Esophagus (tissue), 2 donors: ENCODE measurements at regions not wholly inside any gene's neighbourhood (a gene's known extent, or its start where the extent isn't known, plus 50 kb on each side); places are given as distances from the start of the nearest gene placed in this dataset.

Experiments
- H3K27ac ChIP-seq, 2 donors: one replicate each; pipeline ENCODE4 v1.5.1; 2013; ENCODE audit warnings: low read depth in 2 of 2, mild to moderate bottlenecking in 2 of 2, inconsistent platforms in 1 of 2, low read length in 1 of 2, moderate library complexity in 1 of 2
- H3K27me3 ChIP-seq, 2 donors: one replicate each; pipeline ENCODE4 v1.6.1; 2013; ENCODE audit warnings: low read length in 2 of 2, control low read depth in 1 of 2, mild to moderate bottlenecking in 1 of 2; ENCODE audit not compliant: insufficient read depth in 2 of 2, control insufficient read depth in 1 of 2
- H3K36me3 ChIP-seq, 2 donors: one replicate each; pipeline ENCODE4 v1.6.1; 2013; ENCODE audit warnings: low read length in 1 of 2; ENCODE audit not compliant: control insufficient read depth in 2 of 2, insufficient read depth in 2 of 2
- H3K4me1 ChIP-seq, 2 donors: one replicate each; pipeline ENCODE4 v1.6.1; 2013; ENCODE audit warnings: low read length in 1 of 2; ENCODE audit not compliant: control insufficient read depth in 2 of 2, insufficient read depth in 2 of 2
- H3K4me3 ChIP-seq, 2 donors: one replicate each; pipeline ENCODE4 v1.5.1; 2013; ENCODE audit warnings: low read length in 2 of 2, mild to moderate bottlenecking in 2 of 2, low read depth in 1 of 2, moderate library complexity in 1 of 2
- H3K9me3 ChIP-seq, 2 donors: one replicate each; pipeline ENCODE4 v1.6.1; 2013; ENCODE audit warnings: mild to moderate bottlenecking in 2 of 2, low read depth in 1 of 2, low read length in 1 of 2, moderate library complexity in 1 of 2; ENCODE audit not compliant: control insufficient read depth in 2 of 2, insufficient read depth in 1 of 2
- whole genome bisulfite sequencing, 2 donors: extraction: QIAGEN DNeasy Blood & Tissue Kit; methylation state at CpG; one replicate each; pipeline ENCODE4 v1.1.7; 2013; 5-methylcytosine and 5-hydroxymethylcytosine counted together
- donor health status: healthy with polysubstance abuse.
- donor health status: Bipolar disorder and iron deficiency.

DNA sequence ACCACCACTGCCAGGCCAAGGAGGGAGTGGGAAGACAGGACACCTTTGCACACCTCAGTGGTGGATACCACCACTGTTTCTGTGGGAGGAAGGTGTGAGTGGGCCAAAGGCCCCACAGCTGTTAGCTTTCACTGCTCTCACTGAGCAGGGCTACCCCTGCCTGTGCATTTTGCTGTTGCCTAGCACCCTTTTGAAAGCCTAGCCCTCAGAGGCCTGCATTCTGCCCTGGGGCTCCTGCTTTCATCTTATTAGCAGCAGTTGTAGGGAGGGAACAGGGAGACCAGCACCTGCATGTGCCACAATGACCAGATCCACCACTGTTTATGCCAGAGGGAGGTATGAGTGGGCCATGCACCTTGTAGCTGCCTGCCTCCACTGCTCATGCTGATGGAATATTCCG is 110.9 kb upstream of the C21orf91 start:
- H3K4me1 ChIP-seq: no peaks in the 10 kb centered on the region
- WGBS, 2 donors: 77 to 94% methylated on average over 1 of the region's 1 CpG
- H3K9me3 ChIP-seq: peaks cover 0 to 2% of the 10 kb centered on the region in 2 donors
- H3K27me3 ChIP-seq: no peaks in the 10 kb centered on the region
- no peak overlapping the region for H3K27ac ChIP-seq
- no peak overlapping the region for H3K4me3 ChIP-seq
- no peaks in the 10 kb centered on the region for H3K36me3 ChIP-seq

DNA sequence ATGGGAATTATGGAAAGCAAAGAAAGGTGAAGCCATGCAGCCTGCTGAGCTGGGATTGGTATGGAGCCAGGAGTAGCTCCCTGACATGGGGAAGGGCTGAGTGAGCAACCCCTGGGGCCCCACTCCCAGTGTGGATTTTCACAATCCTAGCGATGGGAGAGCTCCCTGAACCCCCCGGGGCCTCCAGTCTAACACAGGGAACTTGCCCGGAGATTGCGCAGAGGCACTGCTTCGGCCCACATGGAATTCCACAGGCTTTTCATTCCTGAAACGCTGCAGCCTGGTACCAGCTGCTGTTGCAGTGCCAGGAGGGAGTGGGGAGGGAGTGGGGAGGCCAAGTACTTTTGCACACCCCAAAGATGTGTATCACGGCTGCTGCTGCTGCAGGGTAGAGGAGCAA is 110.4 kb upstream of the C21orf91 start:
- Histone ChIP-seq H3K4me1 (no peaks in the 10 kb centered on the region), H3K9me3 (peaks cover 0 to 2% of the 10 kb centered on the region in 2 donors), H3K4me3 (no peak overlapping the region), H3K27ac (no peak overlapping the region), H3K27me3 (no peaks in the 10 kb centered on the region), H3K36me3 (no peaks in the 10 kb centered on the region)
- 72 to 77% methylated on average over 6 to 7 of the region's 7 CpGs for WGBS, 2 donors

DNA sequence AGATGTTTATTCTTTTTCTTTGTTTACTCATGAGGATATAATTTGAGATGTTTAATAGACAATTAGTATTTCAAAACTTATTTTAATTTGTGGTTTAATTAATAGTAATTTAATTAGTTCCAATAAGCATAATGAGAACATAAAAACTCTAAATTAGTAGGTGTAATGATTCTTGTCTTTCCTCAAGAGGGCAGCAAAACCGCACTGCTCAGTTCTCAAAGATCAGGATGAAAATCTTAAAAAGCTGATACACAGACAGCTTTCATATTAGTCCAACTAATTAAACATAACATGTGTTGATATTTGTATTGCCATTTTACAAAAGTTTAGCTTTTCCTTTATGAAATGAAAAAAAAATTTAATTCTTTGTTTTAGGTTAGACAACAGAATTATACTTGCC is 106.7 kb upstream of the C21orf91 start:
- H3K9me3 ChIP-seq: peaks cover 0 to under 1% of the 10 kb centered on the region in 2 donors
- no peaks in the 10 kb centered on the region for H3K36me3 ChIP-seq
- no peak overlapping the region for H3K27ac ChIP-seq
- H3K4me3 ChIP-seq: no peak overlapping the region
- H3K4me1 ChIP-seq: no peaks in the 10 kb centered on the region
- 20 to 58% methylated on average over 1 of the region's 1 CpG for WGBS, 2 donors
- H3K27me3 ChIP-seq: no peaks in the 10 kb centered on the region

DNA sequence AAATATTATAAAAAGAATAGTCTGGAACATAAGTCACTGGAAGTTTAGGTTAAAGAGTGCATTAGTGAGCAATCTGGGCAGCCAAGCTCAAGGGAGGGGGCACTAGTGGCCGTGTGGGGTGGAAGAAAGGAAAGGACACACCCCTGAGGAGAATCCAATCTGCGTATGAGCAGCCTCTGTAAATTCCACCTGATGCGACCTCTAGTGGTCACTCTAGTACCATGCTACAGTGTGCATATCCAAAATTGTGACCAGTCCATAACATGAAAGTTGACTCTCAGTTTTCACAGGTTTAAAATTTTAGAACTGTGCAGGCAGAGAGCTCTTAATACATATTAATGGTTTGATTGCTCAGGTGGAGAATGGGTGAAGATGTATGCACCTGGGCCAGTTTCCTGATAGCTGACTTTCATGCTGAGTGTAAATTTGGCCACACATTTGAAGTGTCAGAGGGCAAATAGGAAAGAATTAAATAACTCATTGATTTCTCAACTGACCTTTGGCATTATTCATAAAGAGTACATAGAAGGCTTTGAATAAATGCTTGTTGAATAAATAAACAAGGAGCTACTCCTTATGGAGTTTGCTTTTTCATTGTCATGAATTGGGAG is 105.9 kb upstream of the C21orf91 start:
- H3K4me3 ChIP-seq: no peak overlapping the region
- H3K9me3 ChIP-seq: no peaks in the 10 kb centered on the region
- WGBS, 2 donors: 0% methylated on average over 3 of the region's 3 CpGs
- H3K27ac ChIP-seq: no peak overlapping the region
- H3K36me3 ChIP-seq: no peaks in the 10 kb centered on the region
- no peaks in the 10 kb centered on the region for H3K4me1 ChIP-seq
- H3K27me3 ChIP-seq: no peaks in the 10 kb centered on the region

DNA sequence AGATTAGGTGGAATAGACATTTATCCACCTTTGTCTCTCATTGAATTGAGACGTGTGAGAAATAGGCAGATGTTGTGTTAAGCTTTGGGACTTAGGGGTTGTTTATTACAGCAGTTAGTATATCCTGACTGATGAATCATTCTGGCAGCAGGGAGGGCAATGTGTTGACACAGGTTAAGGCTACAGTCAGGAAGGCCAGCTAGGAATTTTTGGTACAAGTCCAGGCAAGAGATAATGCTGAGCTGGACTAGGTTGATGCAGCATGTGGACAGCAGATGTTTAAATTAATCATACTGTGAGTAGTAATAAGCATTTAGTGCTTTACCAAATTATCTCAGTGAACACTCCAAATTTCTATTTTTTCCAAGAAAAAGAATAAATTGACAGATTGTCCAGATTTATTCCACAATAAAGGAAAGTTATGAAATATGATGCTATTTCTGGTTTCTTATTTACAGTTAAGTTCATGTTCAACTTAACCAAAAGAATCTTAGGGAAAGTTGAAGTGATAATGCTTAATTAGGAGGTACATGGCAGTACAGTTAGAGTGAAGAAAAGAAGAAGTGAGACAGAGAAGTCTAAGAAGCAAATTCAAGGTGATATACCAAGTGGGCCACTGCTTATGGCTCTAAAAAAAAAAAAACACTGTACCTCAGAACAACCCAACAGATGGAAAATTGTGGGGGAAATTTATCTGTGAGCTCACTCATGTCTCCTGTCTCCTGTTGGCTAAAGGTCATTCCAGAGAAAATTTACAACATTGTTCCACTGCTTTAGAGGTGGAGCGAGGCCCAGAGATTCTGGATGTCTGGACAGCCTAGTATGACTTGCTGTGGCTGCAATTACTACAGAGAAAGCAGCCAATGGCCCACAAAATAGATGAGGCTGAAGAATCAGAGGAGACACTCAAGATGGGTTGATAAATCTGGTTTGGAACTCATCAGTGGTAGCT is 102.7 kb upstream of the C21orf91 start:
- WGBS, 2 donors: 45 to 49% methylated on average over 2 of the region's 2 CpGs

DNA sequence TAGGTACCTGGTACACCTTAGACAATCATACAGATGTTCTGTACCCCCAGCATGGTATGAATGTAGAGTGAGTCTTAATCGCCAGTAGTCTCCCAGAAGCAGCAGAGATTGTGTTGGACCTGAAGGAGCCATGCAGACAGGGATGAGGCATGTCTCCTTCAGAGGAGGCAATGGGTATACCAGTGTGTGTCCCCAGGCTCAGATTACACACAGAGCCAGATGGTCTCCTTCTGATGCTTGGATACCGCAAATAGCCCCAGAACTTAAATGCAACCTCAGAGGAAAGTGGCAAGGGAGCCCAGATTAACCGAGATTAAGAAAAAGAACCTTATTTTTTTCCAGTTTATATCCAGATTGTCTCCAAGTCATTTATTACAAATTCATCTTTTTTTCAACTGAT is 96.8 kb upstream of the C21orf91 start:
- no peak overlapping the region for H3K27ac ChIP-seq
- 82 to 88% methylated on average over 3 of the region's 3 CpGs for WGBS, 2 donors
- peaks cover 0 to 2% of the 10 kb centered on the region in 2 donors for H3K9me3 ChIP-seq
- H3K4me3 ChIP-seq: no peak overlapping the region
- no peaks in the 10 kb centered on the region for H3K27me3 ChIP-seq
- H3K36me3 ChIP-seq: no peaks in the 10 kb centered on the region
- no peaks in the 10 kb centered on the region for H3K4me1 ChIP-seq

More for the DNA sequence above, 102.7 kb upstream of the C21orf91 start:
- no peaks in the 10 kb centered on the region for H3K4me1 ChIP-seq
- no peaks in the 10 kb centered on the region for H3K27me3 ChIP-seq
- H3K36me3 ChIP-seq: no peaks in the 10 kb centered on the region
- H3K9me3 ChIP-seq: peaks cover 0 to 2% of the 10 kb centered on the region in 2 donors
- no peak overlapping the region for H3K4me3 ChIP-seq
- H3K27ac ChIP-seq: no peak overlapping the region

DNA sequence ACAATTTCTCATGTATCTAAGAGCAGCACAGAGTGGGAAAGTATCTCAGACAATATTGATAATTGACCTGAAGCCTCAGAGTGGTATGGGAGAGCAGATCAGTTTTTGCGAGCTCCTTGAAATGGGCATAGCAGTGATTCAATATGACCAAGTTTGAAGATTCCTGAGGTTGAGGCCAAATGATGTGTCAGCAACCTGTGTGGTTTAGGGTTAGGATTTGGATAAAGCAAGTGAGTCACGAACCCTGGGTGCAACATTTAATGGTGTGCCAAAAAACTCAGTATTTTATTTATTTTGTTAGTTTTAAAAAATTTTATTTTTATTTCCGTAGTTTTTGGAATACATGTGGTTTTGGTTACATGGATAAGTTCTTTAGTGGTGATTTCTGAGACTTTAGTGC is 92.5 kb upstream of the C21orf91 start:
- no peaks in the 10 kb centered on the region for H3K9me3 ChIP-seq
- H3K27me3 ChIP-seq: no peaks in the 10 kb centered on the region
- no peaks in the 10 kb centered on the region for H3K4me1 ChIP-seq
- H3K27ac ChIP-seq: no peak overlapping the region
- no peak overlapping the region for H3K4me3 ChIP-seq
- H3K36me3 ChIP-seq: no peaks in the 10 kb centered on the region
- 68 to 74% methylated on average over 3 of the region's 3 CpGs for WGBS, 2 donors

DNA sequence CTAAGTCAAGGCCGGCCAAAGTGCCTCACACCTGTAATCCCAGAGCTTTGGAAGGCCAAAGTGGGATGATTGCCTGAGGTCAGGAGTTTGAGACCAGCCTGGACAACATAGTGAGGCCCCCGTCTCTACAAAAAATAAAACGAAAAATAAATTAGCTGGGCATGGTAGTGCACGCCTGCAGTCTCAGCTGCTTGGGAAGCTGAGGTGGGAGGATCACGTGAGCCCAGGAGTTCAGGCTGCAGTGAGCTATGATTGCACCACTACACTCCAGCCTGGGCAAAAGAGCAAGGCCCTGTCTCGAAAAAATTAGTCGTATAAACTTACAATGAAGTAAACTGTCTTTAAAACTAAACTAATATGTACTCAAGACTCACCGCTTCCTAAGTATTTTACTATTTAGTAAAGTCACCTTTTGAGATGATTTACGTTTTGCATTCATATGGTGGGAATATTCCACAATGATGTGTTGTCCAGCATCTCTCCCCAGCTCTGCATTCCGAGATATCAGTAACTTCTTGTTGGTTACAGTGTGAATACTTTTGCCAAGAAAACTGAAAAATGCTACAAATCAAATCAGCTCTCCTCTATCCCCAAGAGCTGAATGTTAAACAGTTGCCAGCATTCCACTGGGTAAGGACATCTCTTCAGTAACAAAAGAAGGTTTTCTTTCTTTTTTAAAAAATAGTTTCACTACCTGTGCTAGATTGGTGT is 84.9 kb upstream of the C21orf91 start:
- WGBS, 2 donors: 74 to 84% methylated on average over 10 of the region's 10 CpGs
- H3K36me3 ChIP-seq: no peaks in the 10 kb centered on the region
- H3K9me3 ChIP-seq: no peaks in the 10 kb centered on the region
- peaks cover 0 to 9% of the 10 kb centered on the region in 2 donors for H3K4me1 ChIP-seq
- H3K27me3 ChIP-seq: no peaks in the 10 kb centered on the region
- H3K4me3 ChIP-seq: no peak overlapping the region
- no peak overlapping the region for H3K27ac ChIP-seq

DNA sequence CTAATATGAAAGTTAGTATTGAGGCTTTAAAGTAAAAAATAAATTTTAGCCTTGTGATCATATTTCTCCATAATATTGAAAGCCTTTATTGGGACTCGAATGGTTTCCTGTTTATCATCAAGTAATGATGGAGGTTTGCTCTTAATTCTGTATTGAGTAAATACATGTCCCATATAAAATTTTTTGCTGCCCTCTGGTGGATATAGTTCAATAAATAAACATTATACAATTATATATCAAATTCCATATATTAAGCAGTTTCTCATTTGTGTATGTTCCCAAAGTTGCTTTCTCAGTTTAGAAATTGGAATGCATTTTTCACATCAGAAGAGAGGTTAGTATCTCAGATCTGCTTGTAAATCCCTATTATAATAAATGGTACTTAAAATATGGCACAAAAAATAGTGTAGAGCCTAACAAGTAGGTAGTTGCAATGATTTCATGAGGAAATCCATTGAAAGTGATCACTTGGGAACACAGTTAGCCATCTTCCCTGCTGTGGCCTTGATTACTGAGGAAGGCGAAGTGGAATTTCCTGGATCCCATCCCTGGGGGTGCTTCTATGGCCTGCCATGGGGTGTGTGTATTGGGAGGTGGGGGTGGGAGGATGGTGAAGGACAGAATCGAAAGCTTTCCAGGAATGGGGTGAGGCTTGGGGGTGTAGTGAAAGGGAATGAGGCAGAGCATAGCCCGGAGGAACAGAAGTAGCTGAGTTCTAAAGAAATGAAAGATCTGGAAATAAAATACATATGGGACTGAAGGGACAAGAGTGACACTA is 84.1 kb upstream of the C21orf91 start:
- Histone ChIP-seq H3K27ac (no peak overlapping the region), H3K9me3 (no peaks in the 10 kb centered on the region), H3K4me1 (peaks cover 0 to 9% of the 10 kb centered on the region in 2 donors), H3K4me3 (no peak overlapping the region), H3K36me3 (no peaks in the 10 kb centered on the region), H3K27me3 (no peaks in the 10 kb centered on the region)
- 45 to 51% methylated on average over 4 of the region's 4 CpGs for WGBS, 2 donors
